Effector memory CD4-positive, alpha-beta T cell (primary cell): ENCODE measurements at regions not wholly inside any gene's neighbourhood (a gene's known extent, or its start where the extent isn't known, plus 50 kb on each side); places are given as distances from the start of the nearest gene placed in this dataset.

Source experiments
- DNase-seq, 3 donors: peaks; one replicate each; pipeline ENCODE4 v3.0.0-alpha.2; 2020
- H3K27ac ChIP-seq: 2 replicates; pipeline ENCODE4 v1.7.0; 2013; ENCODE audit warnings: mild to moderate bottlenecking, low read length, moderate library complexity; ENCODE audit not compliant: insufficient read depth, poor library complexity, severe bottlenecking
- H3K27me3 ChIP-seq: replicated peaks from 2 replicates; pipeline ENCODE4 v1.7.0; 2013; ENCODE audit warnings: mild to moderate bottlenecking, low read length; ENCODE audit not compliant: insufficient read depth, control insufficient read depth, poor library complexity, severe bottlenecking
- H3K36me3 ChIP-seq: 2 replicates; pipeline ENCODE4 v1.7.0; 2013; ENCODE audit warnings: mild to moderate bottlenecking, low read length, moderate library complexity; ENCODE audit not compliant: control insufficient read depth, insufficient read depth
- H3K4me1 ChIP-seq: 2 replicates; pipeline ENCODE4 v1.7.0; 2013; ENCODE audit warnings: low read length, mild to moderate bottlenecking; ENCODE audit not compliant: control insufficient read depth, insufficient read depth, poor library complexity, severe bottlenecking
- H3K4me3 ChIP-seq: 2 replicates; pipeline ENCODE4 v1.7.0; 2013; ENCODE audit warnings: low read length, low read depth, mild to moderate bottlenecking; ENCODE audit not compliant: insufficient read depth, poor library complexity, severe bottlenecking
- H3K9me3 ChIP-seq: 2 replicates; pipeline ENCODE4 v1.7.0; 2013; ENCODE audit warnings: mild to moderate bottlenecking, low read length, moderate library complexity; ENCODE audit not compliant: control insufficient read depth

- Histone ChIP-seq H3K27ac (no peak overlapping the region), H3K4me1 (no peaks in the 10 kb centered on the region), H3K4me3 (no peak overlapping the region), H3K27me3 (no peaks in the 10 kb centered on the region), H3K36me3 (no peaks in the 10 kb centered on the region), H3K9me3 (no peaks in the 10 kb centered on the region)
- no peak for DNase-seq
Observed at GRCh38 chr15:96544162-96544756, 213.8 kb downstream of the NR2F2 start.

- no peaks in the 10 kb centered on the region for H3K36me3 ChIP-seq
- no peaks in the 10 kb centered on the region for H3K4me1 ChIP-seq
- H3K9me3 ChIP-seq = no peaks in the 10 kb centered on the region
- no peak overlapping the region for H3K4me3 ChIP-seq
- H3K27ac ChIP-seq = no peak overlapping the region
- no peak for DNase-seq
- H3K27me3 ChIP-seq = no peaks in the 10 kb centered on the region
Observed at GRCh38 chr15:96549136-96549535, 218.6 kb downstream of the NR2F2 start.

GRCh38 chr15:96551196-96551595, 220.7 kb downstream of the NR2F2 start:
- Histone ChIP-seq H3K9me3 (no peaks in the 10 kb centered on the region), H3K4me1 (no peaks in the 10 kb centered on the region), H3K27me3 (no peaks in the 10 kb centered on the region), H3K36me3 (no peaks in the 10 kb centered on the region), H3K4me3 (no peak overlapping the region), H3K27ac (no peak overlapping the region)
- no peak for DNase-seq

GRCh38 chr15:96551722-96552121, 221.2 kb downstream of the NR2F2 start:
- H3K36me3 ChIP-seq = no peaks in the 10 kb centered on the region
- H3K4me1 ChIP-seq = no peaks in the 10 kb centered on the region
- no peak for DNase-seq
- H3K27me3 ChIP-seq = no peaks in the 10 kb centered on the region
- H3K4me3 ChIP-seq = no peak overlapping the region
- no peak overlapping the region for H3K27ac ChIP-seq
- H3K9me3 ChIP-seq = no peaks in the 10 kb centered on the region

GRCh38 chr15:96553006-96553405, 222.5 kb downstream of the NR2F2 start:
- no peaks in the 10 kb centered on the region for H3K9me3 ChIP-seq

GRCh38 chr15:96553451-96553850, 223.0 kb downstream of the NR2F2 start:
- H3K27ac ChIP-seq = no peak overlapping the region
- no peak for DNase-seq
- no peaks in the 10 kb centered on the region for H3K27me3 ChIP-seq
- H3K36me3 ChIP-seq = no peaks in the 10 kb centered on the region
- no peak overlapping the region for H3K4me3 ChIP-seq
- no peaks in the 10 kb centered on the region for H3K9me3 ChIP-seq
- H3K4me1 ChIP-seq = no peaks in the 10 kb centered on the region

More at GRCh38 chr15:96553006-96553405, 222.5 kb downstream of the NR2F2 start:
- no peaks in the 10 kb centered on the region for H3K4me1 ChIP-seq
- H3K27ac ChIP-seq = no peak overlapping the region
- no peaks in the 10 kb centered on the region for H3K27me3 ChIP-seq
- H3K36me3 ChIP-seq = no peaks in the 10 kb centered on the region
- no peak for DNase-seq
- no peak overlapping the region for H3K4me3 ChIP-seq

- DNase-seq = no peak
- H3K36me3 ChIP-seq = no peaks in the 10 kb centered on the region
- H3K4me3 ChIP-seq = no peak overlapping the region
- no peaks in the 10 kb centered on the region for H3K9me3 ChIP-seq
- no peaks in the 10 kb centered on the region for H3K4me1 ChIP-seq
- H3K27me3 ChIP-seq = no peaks in the 10 kb centered on the region
- H3K27ac ChIP-seq = no peak overlapping the region
Observed at GRCh38 chr15:96553931-96554330, 223.4 kb downstream of the NR2F2 start.

- H3K4me1 ChIP-seq = no peaks in the 10 kb centered on the region
- no peak for DNase-seq
- H3K4me3 ChIP-seq = no peak overlapping the region
- no peaks in the 10 kb centered on the region for H3K9me3 ChIP-seq
- H3K36me3 ChIP-seq = no peaks in the 10 kb centered on the region
- no peaks in the 10 kb centered on the region for H3K27me3 ChIP-seq
- H3K27ac ChIP-seq = no peak overlapping the region
Observed at GRCh38 chr15:96554541-96554940, 224.0 kb downstream of the NR2F2 start.

GRCh38 chr15:96559087-96559486, 228.6 kb downstream of the NR2F2 start:
- no peak overlapping the region for H3K4me3 ChIP-seq
- no peak for DNase-seq
- no peaks in the 10 kb centered on the region for H3K4me1 ChIP-seq
- H3K9me3 ChIP-seq = no peaks in the 10 kb centered on the region
- no peaks in the 10 kb centered on the region for H3K36me3 ChIP-seq
- H3K27me3 ChIP-seq = no peaks in the 10 kb centered on the region
- H3K27ac ChIP-seq = no peak overlapping the region

GRCh38 chr15:96559631-96560030, 229.1 kb downstream of the NR2F2 start:
- Histone ChIP-seq H3K36me3 (no peaks in the 10 kb centered on the region), H3K27ac (no peak overlapping the region), H3K4me1 (no peaks in the 10 kb centered on the region), H3K9me3 (no peaks in the 10 kb centered on the region), H3K27me3 (no peaks in the 10 kb centered on the region), H3K4me3 (no peak overlapping the region)
- DNase-seq = no peak
